ENCODE measurements at regions not wholly inside any gene's neighbourhood (a gene's known extent, or its start where the extent isn't known, plus 50 kb on each side); places are given as distances from the start of the nearest gene placed in this dataset.

DNA sequence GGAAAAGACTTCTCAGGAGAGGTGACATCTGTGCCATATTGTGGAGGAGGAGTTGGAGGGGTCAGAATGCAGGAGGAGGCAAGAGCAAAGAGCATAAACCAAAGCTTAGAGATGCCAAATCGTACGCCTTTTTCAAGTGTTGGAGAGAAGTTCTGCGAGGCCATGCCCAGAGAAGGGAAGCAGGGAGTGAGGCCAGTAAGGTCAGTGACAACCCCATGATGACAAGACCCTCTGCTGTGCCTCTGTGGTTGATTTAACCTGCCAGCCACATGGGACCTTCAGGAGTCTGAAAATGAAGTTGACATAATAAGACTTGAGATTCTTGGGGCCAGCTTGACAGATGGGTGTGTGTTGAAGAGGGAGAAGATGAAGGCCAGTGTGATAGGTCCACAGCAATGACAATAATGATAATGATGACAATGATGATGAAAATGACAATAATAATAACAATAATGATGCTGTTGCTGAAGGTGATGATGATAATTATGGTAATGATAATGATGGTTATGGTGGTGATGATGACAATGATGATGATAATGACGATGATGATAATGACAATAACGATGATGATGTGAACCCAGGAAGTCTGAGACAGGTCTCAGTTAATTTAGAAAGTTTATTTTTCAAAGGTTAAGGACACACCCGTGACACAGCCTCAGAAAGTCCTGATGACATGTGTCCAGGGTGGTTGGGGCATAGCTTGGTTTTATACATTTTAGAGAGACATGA, 152.6 kb upstream of the B3GAT1 start:
- Histone ChIP-seq H2BK120ac (ENCODE audit: low read depth, low read length, poor library complexity, severe bottlenecking) (no peak overlapping the region), H3K23me2 (ENCODE audit: insufficient read length, low read depth, low read length, poor library complexity, severe bottlenecking) (no peaks in the 10 kb centered on the region)

More for the DNA sequence above, 152.6 kb upstream of the B3GAT1 start:
- H3K9me3 Mint-ChIP-seq = no peaks in the 10 kb centered on the region
- no peak overlapping the region for H3K9ac ChIP-seq (ENCODE audit: extremely low read depth, insufficient read length, low read length)
- no peaks in the 10 kb centered on the region for H4K20me1 ChIP-seq (ENCODE audit: control insufficient read depth, insufficient read depth, insufficient read length)
- H2BK15ac ChIP-seq (ENCODE audit: low read depth, low read length) = no peak overlapping the region
- no peaks in the 10 kb centered on the region for H3K4me1 ChIP-seq (ENCODE audit: insufficient read depth, low read length)
- no peak overlapping the region for H3K56ac ChIP-seq (ENCODE audit: insufficient read length, low read depth, low read length)
- no peak overlapping the region for H2AFZ ChIP-seq (ENCODE audit: low read length)
- no peak overlapping the region for H2AK5ac ChIP-seq (ENCODE audit: insufficient read length, low read length)
- no peak overlapping the region for H4K8ac ChIP-seq (replicated peaks; ENCODE audit: insufficient read length, low read depth, low read length)
- no peak for TF ChIP-seq CTCF (conservative IDR thresholded peaks at IDR 0.05)
- no peak overlapping the region for H2BK12ac ChIP-seq (ENCODE audit: insufficient read length, low read depth, low read length)
- H3K4me3 Mint-ChIP-seq = no peak overlapping the region
- H3K23ac ChIP-seq (ENCODE audit: insufficient read length, low read depth, low read length) = no peak overlapping the region
- no CpG with 5 or more reads among the region's 6 CpGs for WGBS (ENCODE audit: extremely low coverage, insufficient read length, low lambda C conversion rate)
- peaks cover 13 to 18% of the 10 kb centered on the region in 2 experiments for H3K4me1 Mint-ChIP-seq
- DNase-seq = no peak
- H3K14ac ChIP-seq (ENCODE audit: insufficient read depth, low read length) = no peak overlapping the region
- no peak overlapping the region for H2BK5ac ChIP-seq (ENCODE audit: insufficient read length, low read length)
- no peak overlapping the region for H3T11ph ChIP-seq (ENCODE audit: low read length)
- no peaks in the 10 kb centered on the region for H3K79me2 ChIP-seq (ENCODE audit: insufficient read depth, low read length)
- no peak overlapping the region for H3K18ac ChIP-seq (ENCODE audit: insufficient read length, low read depth, low read length)
- no peaks in the 10 kb centered on the region for H3K36me3 Mint-ChIP-seq (ENCODE audit: insufficient read depth in 1 of 3, low read depth in 3 of 3)
- no peak overlapping the region for H3K27ac ChIP-seq (ENCODE audit: insufficient read length, low read depth, low read length)
- H3K27ac Mint-ChIP-seq = no peak overlapping the region
- no peak overlapping the region for H2BK20ac ChIP-seq (ENCODE audit: low read depth, low read length, poor library complexity, severe bottlenecking)
- H3K27me3 ChIP-seq (ENCODE audit: insufficient read depth, low read length) = no peaks in the 10 kb centered on the region
- H3K9me3 ChIP-seq (ENCODE audit: control insufficient read depth, low read depth, low read length) = no peaks in the 10 kb centered on the region
- H3K4me2 ChIP-seq (ENCODE audit: insufficient read depth, insufficient read length, low read length) = no peak overlapping the region
- no peaks in the 10 kb centered on the region for H3K79me1 ChIP-seq (ENCODE audit: insufficient read depth, low read depth, low read length, poor library complexity, severe bottlenecking)
- no peak overlapping the region for H4K91ac ChIP-seq (ENCODE audit: insufficient read length, low read depth, low read length)
- H4K5ac ChIP-seq (ENCODE audit: insufficient read length, low read depth, low read length) = no peak overlapping the region
- H3K27me3 Mint-ChIP-seq (ENCODE audit: low read depth) = no peaks in the 10 kb centered on the region
- H3K4ac ChIP-seq (ENCODE audit: low read depth, low read length) = no peak overlapping the region
